Choroid plexus epithelial cell (primary cell): ENCODE measurements at regions not wholly inside any gene's neighbourhood (a gene's known extent, or its start where the extent isn't known, plus 50 kb on each side); places are given as distances from the start of the nearest gene placed in this dataset.

ENCODE experiments used
- DNase-seq: peaks from one replicate; pipeline ENCODE4 v3.0.0-alpha.2; 2010; ENCODE audit warnings: low read depth
- H3K4me3 ChIP-seq: 2 replicates; pipeline ENCODE4 v1.5.1; 2011; ENCODE audit warnings: low read depth, mild to moderate bottlenecking, control low read depth, low read length, moderate library complexity
- CTCF ChIP-seq: conservative IDR thresholded peaks from 2 replicates; pipeline ENCODE4 v1.5.1; 2011; ENCODE audit warnings: low read depth, mild to moderate bottlenecking, control low read depth, inconsistent platforms, low read length, moderate library complexity

GRCh38 chr17:14775731-14776492 lies 475.0 kb downstream of the HS3ST3B1 start:
- peak; percentile 61 for DNase-seq
- TF ChIP-seq CTCF: no peak
- no peak overlapping the region for H3K4me3 ChIP-seq

GRCh38 chr17:14774774-14775173 lies 473.9 kb downstream of the HS3ST3B1 start:
- DNase-seq: no peak
- TF ChIP-seq CTCF: no peak
- H3K4me3 ChIP-seq: no peak overlapping the region

GRCh38 chr17:14772776-14773175 lies 471.9 kb downstream of the HS3ST3B1 start:
- TF ChIP-seq CTCF: no peak
- DNase-seq: no peak
- H3K4me3 ChIP-seq: no peak overlapping the region

GRCh38 chr17:14771543-14771942 lies 470.7 kb downstream of the HS3ST3B1 start:
- TF ChIP-seq CTCF: no peak
- H3K4me3 ChIP-seq: no peak overlapping the region
- no peak for DNase-seq

- DNase-seq: no peak
- no peak overlapping the region for H3K4me3 ChIP-seq
- TF ChIP-seq CTCF: peak; percentile 12
Observed at GRCh38 chr17:14768923-14769322, 468.0 kb downstream of the HS3ST3B1 start.

GRCh38 chr17:14762736-14763479 lies 462.0 kb downstream of the HS3ST3B1 start:
- no peak for DNase-seq
- no peak for TF ChIP-seq CTCF
- no peak overlapping the region for H3K4me3 ChIP-seq
